ENCODE measurements at regions not wholly inside any gene's neighbourhood (a gene's known extent, or its start where the extent isn't known, plus 50 kb on each side); places are given as distances from the start of the nearest gene placed in this dataset.

DNA sequence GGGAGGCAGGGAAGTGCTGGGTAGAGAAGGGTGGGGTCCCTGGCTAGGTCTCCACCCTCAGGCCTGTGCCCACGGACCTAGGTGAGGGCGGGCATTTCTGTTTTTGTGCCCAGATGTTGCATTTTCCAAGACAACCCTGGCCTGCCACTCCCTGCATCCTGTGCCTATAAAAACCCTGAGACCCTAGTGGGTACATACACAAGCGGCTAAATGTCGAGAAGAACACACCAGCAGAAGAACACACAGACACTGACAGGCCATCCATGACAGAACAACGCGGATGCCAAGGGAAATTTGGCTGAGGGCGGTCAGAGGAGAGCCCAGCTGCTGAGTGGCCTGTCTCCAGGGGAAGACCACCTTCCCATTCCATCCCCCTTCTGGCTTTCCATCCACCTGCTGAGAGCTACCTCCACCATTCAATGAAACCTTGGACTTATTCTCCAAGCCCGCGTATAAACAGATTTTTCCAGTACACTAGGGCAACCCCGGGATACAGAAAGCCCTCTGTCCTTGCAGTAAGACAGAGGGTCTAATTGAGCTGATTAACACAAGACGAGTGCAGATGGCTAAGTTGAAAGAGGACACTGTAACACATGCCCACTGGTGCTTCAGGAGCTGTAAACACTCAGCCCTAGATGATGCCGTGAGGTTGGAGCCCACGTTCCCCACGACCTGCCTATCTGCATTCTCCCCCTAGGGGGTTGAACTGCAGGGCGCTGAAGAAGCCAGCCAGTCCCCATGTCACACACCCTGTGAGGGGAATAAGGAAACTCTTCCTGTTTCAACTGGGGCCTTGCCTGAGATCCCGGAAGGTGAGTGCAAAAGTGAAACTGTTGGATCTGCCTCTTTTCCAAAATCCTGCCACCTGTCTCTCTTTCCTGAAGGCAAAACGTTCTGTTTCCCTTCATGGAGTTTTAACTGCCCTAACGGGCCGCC is 147.2 kb upstream of the COX10 start:
- DNase-seq (ENCODE audit: low spot score in 2 of 2) (no peak), FAIRE-seq (no peak)

GRCh38 chr17:13922885-13923284 is 146.4 kb upstream of the COX10 start:
- FAIRE-seq (no peak), DNase-seq (ENCODE audit: low spot score in 2 of 2) (no peak)

- DNase-seq (ENCODE audit: low spot score in 2 of 2) (no peak), FAIRE-seq (no peak)
Observed at GRCh38 chr17:13925579-13925978, 143.7 kb upstream of the COX10 start.

GRCh38 chr17:13931111-13931526 is 138.2 kb upstream of the COX10 start:
- DNase-seq (ENCODE audit: low spot score in 2 of 2) (no peak), FAIRE-seq (no peak)

DNA sequence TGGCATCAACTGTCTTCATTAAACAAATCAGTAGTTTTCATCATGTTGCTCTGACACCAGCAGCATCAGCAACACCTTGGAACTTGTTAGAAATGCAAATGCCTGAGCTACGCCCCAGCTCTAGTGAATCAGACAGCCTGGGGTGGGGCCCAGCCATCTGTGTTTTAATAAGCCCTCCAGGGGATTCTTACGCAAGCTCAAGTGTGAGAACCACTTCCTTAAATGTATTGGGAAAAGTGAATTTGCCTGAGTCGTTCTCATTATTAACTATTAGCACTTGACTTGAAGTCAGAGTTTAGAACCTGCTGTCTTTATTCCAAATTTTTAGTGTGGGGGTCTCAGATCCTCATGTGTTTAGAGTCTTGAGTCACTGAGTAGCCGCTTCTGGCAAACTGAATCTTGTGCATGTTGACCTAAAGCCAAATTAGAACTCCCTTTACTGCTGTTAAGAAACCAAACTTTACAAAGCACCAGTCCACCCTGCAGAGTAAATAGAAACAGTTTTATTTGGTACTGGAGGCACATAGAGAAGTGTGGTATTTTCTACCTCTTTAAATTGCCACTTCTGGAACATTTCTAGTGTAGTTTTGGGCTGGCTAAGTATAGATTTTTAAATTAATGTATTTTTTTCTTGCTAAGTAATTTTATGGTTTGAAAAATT is 137.4 kb upstream of the COX10 start:
- no peak for DNase-seq (ENCODE audit: low spot score in 2 of 2)
- no peak for FAIRE-seq

DNA sequence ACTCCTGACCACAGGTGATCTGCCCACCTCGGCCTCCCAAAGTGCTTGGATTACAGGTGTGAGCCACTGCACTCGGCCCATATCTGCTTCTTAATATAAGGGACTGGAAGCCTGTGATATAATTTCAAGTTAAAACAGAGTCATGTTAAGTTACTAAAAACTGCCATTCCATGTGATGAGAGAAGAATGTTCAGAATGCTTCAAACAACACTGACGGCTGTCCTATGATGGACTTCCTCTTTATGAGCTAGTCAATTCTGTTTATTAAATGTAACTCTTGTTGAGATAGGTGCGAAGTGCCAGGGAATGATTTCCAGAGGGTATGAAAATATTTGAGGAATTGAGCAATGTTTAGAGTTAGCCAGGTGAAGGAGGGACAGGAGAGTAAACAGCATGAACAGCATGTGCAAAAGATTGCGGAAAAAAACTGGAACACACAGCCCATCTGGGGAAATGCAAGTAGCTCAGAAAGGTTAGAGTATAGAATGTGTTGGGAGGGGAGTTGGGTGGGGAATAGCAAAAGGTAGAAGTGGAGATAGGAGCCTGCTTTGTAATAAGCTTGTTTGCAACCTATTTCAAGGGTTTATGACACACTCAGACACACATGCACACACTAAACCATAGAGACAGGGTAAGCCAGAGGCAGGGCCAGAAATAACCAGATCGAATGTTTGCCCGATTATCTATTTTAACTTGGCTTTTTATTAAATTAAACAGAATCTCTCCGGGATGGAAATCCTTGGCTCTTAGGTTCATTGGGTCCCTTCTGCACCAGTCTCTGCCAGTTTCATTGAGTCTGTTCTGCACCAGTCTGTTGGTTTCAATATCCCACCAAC is 135.6 kb upstream of the COX10 start:
- FAIRE-seq (no peak), DNase-seq (ENCODE audit: low spot score in 2 of 2) (no peak)

GRCh38 chr17:13939222-13939621 is 130.1 kb upstream of the COX10 start:
- no peak for DNase-seq (ENCODE audit: low spot score in 2 of 2)
- FAIRE-seq, result no peak

DNA sequence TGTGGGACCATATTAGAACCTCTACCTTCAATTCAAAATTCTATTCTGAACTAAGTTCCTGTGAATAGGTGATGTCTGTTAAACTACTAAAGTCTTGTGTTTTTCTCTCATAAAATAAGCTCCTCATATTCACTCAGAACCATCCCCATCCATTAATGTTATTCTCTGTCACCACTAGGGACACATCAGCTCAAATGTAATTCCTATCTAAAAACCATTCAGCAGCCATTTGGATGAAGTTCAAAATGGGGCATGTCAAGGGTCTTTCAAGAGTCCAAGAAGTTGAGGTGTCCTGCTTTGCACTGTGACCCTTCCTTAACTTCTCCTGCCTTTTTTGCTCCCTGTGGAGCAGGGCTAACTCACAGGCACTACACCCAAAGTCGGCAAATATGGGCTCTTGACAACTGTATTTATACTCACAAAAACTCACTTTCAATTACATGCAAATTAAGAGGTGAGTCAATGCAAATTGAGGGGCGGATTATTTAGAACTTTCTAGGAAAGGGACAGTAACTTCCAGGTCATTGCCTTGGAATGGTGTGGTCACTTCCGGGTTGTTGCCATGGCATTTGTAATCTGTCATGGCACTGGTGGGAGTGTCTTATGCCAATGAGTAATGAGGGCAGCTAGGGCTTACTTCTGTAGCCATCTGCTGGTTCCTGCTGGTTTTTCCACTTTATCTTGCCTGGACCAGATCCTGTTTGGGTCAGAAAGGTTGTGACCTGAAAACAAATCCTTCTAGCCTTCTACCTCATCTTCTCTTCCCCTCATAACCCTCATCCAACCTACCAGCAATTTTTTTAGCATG is 128.2 kb upstream of the COX10 start:
- DNase-seq (ENCODE audit: low spot score in 2 of 2), result no peak
- no peak for FAIRE-seq

- DNase-seq (ENCODE audit: low spot score in 2 of 2), result no peak
- FAIRE-seq, result no peak
Observed at GRCh38 chr17:13941781-13942180, 127.5 kb upstream of the COX10 start.

- FAIRE-seq, result no peak
- DNase-seq (ENCODE audit: low spot score in 2 of 2), result no peak
Observed at GRCh38 chr17:13943909-13944308, 125.4 kb upstream of the COX10 start.

GRCh38 chr17:13947499-13947898 is 121.8 kb upstream of the COX10 start:
- no peak for DNase-seq (ENCODE audit: low spot score in 2 of 2)
- no peak for FAIRE-seq

- FAIRE-seq, result no peak
Observed at GRCh38 chr17:13952009-13952750, 117.1 kb upstream of the COX10 start.

GRCh38 chr17:13953841-13954240 is 115.5 kb upstream of the COX10 start:
- FAIRE-seq (no peak), DNase-seq (ENCODE audit: low spot score in 2 of 2) (no peak)

More at GRCh38 chr17:13952009-13952750, 117.1 kb upstream of the COX10 start:
- DNase-seq (ENCODE audit: low spot score in 2 of 2), result no peak

DNA sequence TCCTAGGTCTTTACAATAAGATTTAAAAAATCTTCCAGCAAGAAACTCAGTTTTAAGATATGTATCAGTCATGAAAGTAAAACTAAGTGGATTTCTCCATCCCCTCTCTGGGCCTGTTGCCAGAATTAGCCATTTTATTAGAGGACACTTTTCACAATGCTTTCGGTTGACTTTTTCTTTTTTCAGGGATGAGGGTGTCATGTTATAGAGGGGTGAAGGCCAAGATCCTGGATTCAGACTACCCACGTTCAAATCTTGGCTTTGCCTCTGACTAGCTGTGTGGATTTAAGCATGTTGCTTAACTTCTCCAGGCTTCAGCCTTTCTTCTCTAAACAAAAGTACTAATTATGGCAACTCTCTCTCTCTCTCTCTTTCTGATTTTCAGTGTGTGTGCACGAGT is 111.7 kb upstream of the COX10 start:
- no peak for FAIRE-seq
- no peak for DNase-seq (ENCODE audit: low spot score in 2 of 2)

DNA sequence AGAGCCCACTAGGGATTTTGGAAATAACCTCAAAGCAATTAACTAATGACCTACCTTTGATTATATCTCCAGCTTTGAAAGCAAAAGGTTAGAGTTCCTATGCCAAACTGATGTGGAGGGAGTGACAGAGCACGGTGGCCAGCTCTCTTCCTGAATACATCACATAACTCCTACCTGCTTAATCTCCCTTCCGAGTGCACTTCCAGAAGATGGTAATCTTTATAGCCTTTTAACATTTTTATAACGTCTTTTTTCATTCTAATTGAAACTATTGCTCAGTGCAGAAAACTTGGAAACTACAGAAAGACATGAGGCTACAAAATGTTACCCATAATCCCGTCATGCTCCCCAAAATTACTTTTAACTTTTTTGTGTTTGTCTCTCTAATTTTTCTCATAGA is 110.5 kb upstream of the COX10 start:
- FAIRE-seq, result no peak
- no peak for DNase-seq (ENCODE audit: low spot score in 2 of 2)

DNA sequence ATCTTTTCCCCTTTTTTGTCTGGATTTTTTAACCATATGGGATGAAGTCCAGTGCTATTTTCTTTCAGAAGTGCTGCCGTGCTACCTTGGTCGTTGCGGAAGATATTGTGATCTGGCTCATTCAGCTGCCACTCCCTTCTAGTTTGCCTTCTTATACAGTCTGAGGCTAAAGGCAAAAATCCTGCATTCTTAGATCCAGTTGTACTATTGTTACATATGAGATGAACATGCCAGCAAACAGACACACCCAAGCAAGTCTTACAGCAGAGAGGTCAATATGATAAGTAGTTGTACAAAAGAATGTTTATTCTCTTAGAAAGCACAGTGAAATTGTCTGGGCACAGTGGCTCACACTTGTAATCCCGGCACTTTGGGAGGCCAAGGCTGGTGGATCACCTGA is 108.0 kb upstream of the COX10 start:
- no peak for DNase-seq (ENCODE audit: low spot score in 2 of 2)
- no peak for FAIRE-seq

GRCh38 chr17:13962716-13963240 is 106.5 kb upstream of the COX10 start:
- FAIRE-seq (no peak), DNase-seq (ENCODE audit: low spot score in 2 of 2) (no peak)

- FAIRE-seq (no peak), DNase-seq (ENCODE audit: low spot score in 2 of 2) (no peak)
Observed at GRCh38 chr17:13967416-13967815, 101.9 kb upstream of the COX10 start.

DNA sequence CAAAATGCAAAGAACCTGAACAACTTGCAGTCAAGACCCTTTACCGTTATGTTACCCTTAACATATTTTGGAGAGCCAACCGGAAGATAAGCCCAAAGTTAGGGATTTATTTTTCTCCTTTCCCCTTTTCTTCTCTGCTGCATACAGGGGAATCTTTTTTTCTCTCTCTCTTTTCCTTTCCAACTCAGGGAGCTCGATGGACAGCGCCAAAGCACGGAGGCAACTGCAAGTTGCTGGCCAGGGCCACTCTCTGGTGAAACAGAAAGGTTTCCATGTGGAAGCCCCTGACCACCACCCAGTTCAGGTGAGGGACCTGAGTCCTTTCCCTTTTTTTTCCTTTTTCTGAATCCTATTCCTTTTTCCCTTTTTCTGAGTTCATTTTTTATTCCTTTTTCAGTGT is 98.8 kb upstream of the COX10 start:
- DNase-seq (ENCODE audit: low spot score in 2 of 2) (no peak), FAIRE-seq (no peak)

All from frontal cortex (tissue), 3 donors.